ENCODE measurements at regions not wholly inside any gene's neighbourhood (a gene's known extent, or its start where the extent isn't known, plus 50 kb on each side); places are given as distances from the start of the nearest gene placed in this dataset.

GRCh38 chr18:56173542-56174220, 464.7 kb downstream of the TXNL1 start:
- no peak for ATAC-seq
- no peak for DNase-seq

GRCh38 chr18:56172527-56172926, 465.9 kb downstream of the TXNL1 start:
- ATAC-seq (no peak), DNase-seq (no peak)

DNA sequence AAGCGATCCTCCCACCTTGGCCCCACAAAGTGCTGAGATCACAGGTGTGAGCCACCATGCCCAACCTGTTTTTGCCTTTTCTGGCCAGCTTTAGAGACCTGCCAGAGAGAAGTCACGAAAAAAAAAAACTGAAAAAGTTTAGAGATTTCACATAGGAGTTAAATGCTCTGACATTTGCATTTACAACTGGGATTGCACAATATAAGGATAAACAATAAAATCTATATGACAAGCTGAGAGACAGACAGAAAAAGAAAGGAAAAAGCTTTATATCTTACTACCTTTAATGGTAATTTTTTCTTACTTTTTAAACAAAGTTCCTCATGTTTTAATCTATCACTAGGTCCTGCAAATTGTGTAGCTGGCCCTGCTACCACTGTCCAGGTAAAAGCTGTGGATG, 466.5 kb downstream of the TXNL1 start:
- no peak for DNase-seq
- ATAC-seq, result no peak

- no peak for DNase-seq
- ATAC-seq, result no peak
Observed at GRCh38 chr18:56168049-56168781, 470.2 kb downstream of the TXNL1 start.

GRCh38 chr18:56167366-56167765, 471.0 kb downstream of the TXNL1 start:
- DNase-seq (no peak), ATAC-seq (no peak)

GRCh38 chr18:56166914-56167313, 471.5 kb downstream of the TXNL1 start:
- DNase-seq (no peak), ATAC-seq (no peak)

GRCh38 chr18:56165601-56166355, 472.6 kb downstream of the TXNL1 start:
- ATAC-seq (no peak), DNase-seq (no peak)

DNA sequence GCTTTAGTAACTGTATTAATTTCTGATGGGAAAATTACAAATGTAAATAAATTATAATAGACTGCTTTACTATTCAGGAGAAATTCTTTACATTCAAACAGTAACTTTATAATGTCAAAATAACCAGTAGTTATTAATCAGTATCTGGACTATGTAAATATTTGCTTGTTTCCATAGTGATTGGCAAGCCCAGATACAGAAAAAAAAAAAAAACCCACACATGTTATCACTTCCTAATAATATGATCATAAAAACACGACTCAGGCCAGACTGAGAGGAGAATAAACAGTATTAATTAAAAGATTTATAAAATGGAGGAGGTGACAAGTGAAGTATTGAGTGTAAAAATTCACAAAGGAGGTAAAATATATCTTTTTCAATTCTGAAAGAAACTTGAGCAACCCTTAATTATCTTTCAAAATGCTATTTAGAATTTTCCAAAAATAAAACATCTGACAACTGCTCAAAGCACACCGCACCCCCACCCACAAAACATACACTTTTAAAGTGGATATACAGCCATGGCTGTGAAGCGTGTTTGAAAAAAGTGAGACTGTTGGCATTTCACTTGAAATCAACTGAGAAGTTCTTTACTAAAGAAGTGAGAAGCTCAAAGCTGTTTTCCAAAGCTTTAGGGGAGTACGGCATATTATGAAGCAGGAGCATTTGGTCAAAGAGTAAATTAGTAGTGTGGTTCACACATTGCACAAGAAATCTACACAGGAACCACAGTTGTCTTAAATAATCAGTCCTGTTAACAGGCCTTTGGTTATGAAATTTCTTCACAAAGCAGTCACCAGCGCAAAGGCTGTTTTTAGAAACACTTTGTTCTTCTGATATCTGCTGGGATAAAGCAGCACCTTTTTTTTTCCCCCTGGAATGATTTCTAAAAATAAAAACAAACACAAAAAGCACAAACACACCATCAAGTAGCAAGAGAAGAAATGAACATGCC, 475.8 kb downstream of the TXNL1 start:
- ATAC-seq, result no peak

GRCh38 chr18:56161566-56162260, 476.7 kb downstream of the TXNL1 start:
- ATAC-seq, result no peak
- DNase-seq, result no peak

More for the DNA sequence above, 475.8 kb downstream of the TXNL1 start:
- DNase-seq, result no peak

DNA sequence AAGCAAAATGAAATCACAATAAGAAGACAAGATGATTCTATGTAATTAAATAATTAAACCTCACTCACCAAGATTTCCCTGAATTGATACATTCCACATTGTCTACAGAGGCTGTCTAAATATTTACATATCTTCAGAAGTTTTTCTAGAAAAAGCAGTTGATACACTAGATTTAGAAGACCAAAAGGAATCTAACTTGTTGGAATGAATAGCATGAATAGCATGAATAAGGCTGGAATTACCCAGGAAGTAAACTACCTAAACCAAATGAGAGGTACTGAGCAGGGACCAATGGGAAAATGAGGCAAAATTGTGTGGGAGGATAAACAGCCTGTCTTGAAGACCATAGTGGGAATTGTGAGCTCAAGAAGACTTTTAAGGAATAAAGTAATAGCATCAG, 479.7 kb downstream of the TXNL1 start:
- DNase-seq, result no peak
- ATAC-seq, result no peak

DNA sequence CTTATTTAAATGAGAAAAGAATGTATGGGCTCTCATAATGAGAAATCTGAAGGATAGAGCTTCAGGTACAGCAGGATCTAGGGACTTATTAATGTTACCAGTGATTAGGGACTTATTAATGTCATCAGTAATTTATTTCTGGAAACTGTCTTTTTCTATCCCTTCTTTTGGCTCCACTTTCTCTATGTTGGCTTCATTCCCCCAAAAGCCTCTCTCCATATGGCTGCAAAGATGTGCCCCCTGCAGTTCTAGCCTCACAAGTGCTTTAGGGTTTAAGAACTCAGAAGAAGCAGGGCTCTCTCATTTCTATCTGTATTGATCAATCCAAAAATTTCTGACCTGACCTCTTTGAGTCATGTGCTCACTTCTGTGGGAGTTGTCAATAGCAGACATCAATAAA, 480.9 kb downstream of the TXNL1 start:
- ATAC-seq, result no peak
- DNase-seq, result no peak

- ATAC-seq (no peak), DNase-seq (no peak)
Observed at GRCh38 chr18:56152551-56153310, 485.7 kb downstream of the TXNL1 start.

DNA sequence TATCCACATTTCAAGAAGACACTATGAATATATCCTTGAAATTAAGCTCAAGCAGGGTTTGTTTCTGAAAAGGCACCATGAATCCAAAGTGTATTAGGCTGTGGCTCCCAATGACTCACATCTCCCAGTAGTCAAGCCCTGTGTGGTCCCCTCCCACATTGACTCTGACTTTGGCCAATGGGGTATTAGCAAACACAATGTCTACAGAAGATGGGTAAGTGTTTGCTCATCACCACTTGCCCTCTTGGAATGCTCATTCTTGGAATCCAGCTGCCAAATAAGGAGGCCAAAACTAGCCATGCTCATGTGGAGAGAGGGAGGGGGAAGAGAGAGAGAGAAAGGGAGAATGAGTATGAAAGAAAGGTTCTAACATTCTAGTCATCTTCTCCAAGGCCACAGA, 490.0 kb downstream of the TXNL1 start:
- DNase-seq (no peak), ATAC-seq (no peak)

DNA sequence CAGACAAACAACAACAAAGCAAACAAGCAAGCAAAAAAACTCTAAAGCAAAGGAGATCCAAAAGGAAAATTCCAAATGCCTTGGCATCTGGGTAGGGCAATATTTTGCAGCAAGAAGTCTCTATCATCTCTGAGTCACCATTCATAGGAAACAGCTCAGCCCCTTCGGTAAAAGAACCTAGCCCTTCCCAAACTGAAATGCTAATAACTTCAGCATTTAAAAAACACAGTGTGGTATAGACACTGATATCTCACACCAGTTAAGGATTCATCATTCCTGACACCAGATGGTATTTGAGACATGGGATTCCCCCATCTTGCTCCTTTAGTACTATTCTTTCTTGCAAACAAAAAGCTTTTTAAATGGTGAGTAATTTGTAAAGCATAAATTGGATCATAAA, 491.8 kb downstream of the TXNL1 start:
- ATAC-seq (no peak), DNase-seq (no peak)

GRCh38 chr18:56142001-56142400, 496.4 kb downstream of the TXNL1 start:
- DNase-seq (no peak), ATAC-seq (no peak)

DNA sequence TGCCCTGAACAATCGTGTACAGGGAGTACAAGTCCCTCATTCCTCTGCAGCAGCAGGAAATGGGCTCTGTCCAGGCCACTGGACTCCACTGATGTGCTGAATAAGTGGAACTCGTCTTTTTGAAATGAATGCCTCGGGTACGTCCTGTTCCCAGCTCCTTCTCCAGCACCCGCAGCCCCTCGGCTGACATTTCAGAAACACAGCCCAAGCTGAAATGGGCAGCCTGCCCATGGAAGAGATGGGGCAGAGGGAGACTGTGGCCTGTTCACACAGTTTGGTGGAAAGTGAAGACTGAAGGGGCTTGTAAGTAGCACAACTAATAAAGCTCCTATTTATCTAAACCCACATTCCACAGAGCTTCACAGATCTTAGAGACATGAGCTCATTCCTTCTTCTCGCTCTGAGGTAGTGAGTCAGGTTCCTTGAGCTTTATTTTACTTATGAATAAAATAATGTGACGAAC, 498.6 kb downstream of the TXNL1 start:
- ATAC-seq (no peak), DNase-seq (no peak)

DNA sequence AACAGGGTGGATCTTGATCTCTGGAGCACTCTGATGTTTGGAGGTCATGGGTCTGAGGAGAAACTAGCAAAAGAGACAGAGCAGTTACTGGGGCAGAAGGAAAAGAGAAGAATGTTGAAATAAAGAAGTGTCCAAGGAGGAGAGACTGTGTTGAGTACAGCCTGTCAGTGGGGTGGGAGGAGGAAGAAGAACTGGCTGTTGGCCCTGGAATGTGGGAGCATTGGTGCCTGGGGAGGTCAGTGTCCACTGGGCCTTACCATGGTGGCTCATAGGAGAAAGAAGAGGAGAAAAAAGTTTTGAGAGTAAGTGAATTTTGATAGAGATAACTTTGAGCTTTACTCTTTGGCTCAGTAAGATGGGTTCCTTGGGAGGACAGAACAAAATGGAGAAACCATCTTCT, 499.0 kb downstream of the TXNL1 start:
- ATAC-seq, result no peak
- DNase-seq, result no peak

DNA sequence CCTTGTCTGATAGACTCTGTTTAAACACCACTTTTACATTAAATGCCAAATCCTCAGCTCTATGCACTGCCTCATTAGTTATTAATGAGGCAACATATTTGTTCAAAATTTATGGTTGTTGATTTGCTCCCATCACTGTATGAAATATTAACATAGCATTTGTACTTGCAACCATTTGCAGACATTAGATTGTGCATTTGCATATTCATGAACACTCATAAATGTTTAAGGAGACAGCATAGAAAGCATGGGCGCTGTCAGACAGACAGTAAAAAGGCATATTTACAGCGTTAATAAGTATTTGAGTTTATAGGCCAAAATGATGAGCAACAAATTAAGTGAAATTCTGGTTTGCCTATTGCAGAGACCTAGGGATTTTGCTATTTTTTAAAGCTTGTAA, 502.3 kb downstream of the TXNL1 start:
- DNase-seq, result no peak
- no peak for ATAC-seq

GRCh38 chr18:56130481-56130880, 507.9 kb downstream of the TXNL1 start:
- DNase-seq (no peak), ATAC-seq (no peak)

DNA sequence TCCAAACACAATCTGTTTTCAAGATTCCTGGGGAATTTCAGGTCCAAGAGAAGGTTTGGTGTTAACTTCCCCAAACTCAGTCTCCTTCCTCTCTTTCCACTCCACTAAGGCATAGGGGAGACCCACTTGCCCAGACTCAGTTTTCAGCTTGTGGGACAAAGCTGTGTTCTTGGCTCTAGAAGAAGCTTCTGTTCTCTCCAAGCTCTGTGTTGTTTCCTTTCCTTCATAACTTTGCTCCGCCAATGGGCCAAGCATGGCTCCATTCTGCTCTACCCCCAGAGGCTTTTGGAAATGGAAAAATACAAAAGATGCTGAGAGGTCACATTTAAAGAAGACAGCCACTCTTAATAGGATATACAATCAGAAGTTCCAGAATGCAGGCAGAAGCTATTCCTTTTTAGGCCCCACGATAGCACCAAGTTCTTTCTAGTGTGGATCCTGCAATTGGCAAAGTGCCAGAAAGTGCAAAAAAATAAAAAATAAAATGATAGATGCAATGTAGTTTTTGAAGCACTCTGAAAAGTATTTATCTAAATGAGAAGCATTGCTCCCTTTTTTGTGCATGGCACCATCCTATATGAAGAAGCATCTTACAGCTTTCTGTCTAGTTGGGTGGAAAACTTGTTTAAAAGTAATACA, 510.1 kb downstream of the TXNL1 start:
- no peak for DNase-seq
- ATAC-seq, result no peak

Data from stimulated activated naive CD8-positive, alpha-beta T cell treated with anti-CD3 and anti-CD28 coated beads, Interleukin-15, Interleukin-2, amounts not matched to agents 100 U/mL and 50 U/mL, for 24 hours (primary cell).